BLaER1 treated with 17β-estradiol and CSF1 and Interleukin-3, amounts not matched to agents 10 nM and 100 nM (cell line): ENCODE measurements at regions not wholly inside any gene's neighbourhood (a gene's known extent, or its start where the extent isn't known, plus 50 kb on each side); places are given as distances from the start of the nearest gene placed in this dataset.

ENCODE experiments used
- H3K27ac ChIP-seq, 11 experiments: shearing (Covaris generic); formaldehyde crosslinking; 2 replicates each; pipeline ENCODE4 v1.8.1; 2022
- H3K27me3 ChIP-seq, 11 experiments: shearing (Covaris generic); formaldehyde crosslinking; 2 replicates each; pipeline ENCODE4 v1.8.1; 2022
- H3K36me3 ChIP-seq, 11 experiments: shearing (Covaris generic); formaldehyde crosslinking; 2 replicates each; pipeline ENCODE4 v1.8.1; 2022
- H3K4me1 ChIP-seq, 10 experiments: shearing (Covaris generic); formaldehyde crosslinking; 2 replicates each; pipeline ENCODE4 v1.8.1; 2022
- H3K4me2 ChIP-seq, 11 experiments: shearing (Covaris generic); formaldehyde crosslinking; 2 replicates each; pipeline ENCODE4 v1.8.1; 2022
- H3K4me3 ChIP-seq, 10 experiments: shearing (Covaris generic); formaldehyde crosslinking; 2 replicates each; pipeline ENCODE4 v1.8.1; 2022
- H3K9ac ChIP-seq, 11 experiments: shearing (Covaris generic); formaldehyde crosslinking; 2 replicates each; pipeline ENCODE4 v1.8.1; 2022
- H3K9me3 ChIP-seq, 11 experiments: shearing (Covaris generic); formaldehyde crosslinking; replicated peaks in 1 of 11; 2 replicates each; pipeline ENCODE4 v1.8.1; 2022
- H4K20me1 ChIP-seq, 11 experiments: shearing (Covaris generic); formaldehyde crosslinking; 2 replicates each; pipeline ENCODE4 v1.8.1; 2022
- Cebpa-rat ChIP-seq, 11 experiments: shearing (Covaris generic); IDR thresholded peaks; 2 replicates each; pipeline ENCODE4 v1.8.1; 2022

- H3K27ac ChIP-seq: no peak overlapping the region
- H4K20me1 ChIP-seq: no peaks in the 10 kb centered on the region
- TF ChIP-seq Cebpa-rat (IDR thresholded peaks at IDR 0.05): no peak
- no peaks in the 10 kb centered on the region for H3K9me3 ChIP-seq
- H3K4me2 ChIP-seq: no peak overlapping the region
- H3K36me3 ChIP-seq: no peaks in the 10 kb centered on the region
- no peak overlapping the region for H3K9ac ChIP-seq
- H3K4me1 ChIP-seq: peaks cover 0 to 1% (median 0%) of the 10 kb centered on the region in 10 experiments; a peak in 1 of 20 replicates
- H3K27me3 ChIP-seq: no peaks in the 10 kb centered on the region
- H3K4me3 ChIP-seq: no peak overlapping the region
Measured at GRCh38 chr9:82154573-82154972, 166.0 kb downstream of the SPATA31D1 start.

GRCh38 chr9:82161876-82162275 lies 173.3 kb downstream of the SPATA31D1 start:
- Histone ChIP-seq H3K9ac (no peak overlapping the region), H4K20me1 (no peaks in the 10 kb centered on the region), H3K27me3 (no peaks in the 10 kb centered on the region), H3K4me3 (no peak overlapping the region), H3K9me3 (peaks cover 0 to 6% (median 0%) of the 10 kb centered on the region in 11 experiments; a peak in 1 of 22 replicates), H3K4me2 (no peak overlapping the region), H3K4me1 (no peaks in the 10 kb centered on the region), H3K27ac (no peak overlapping the region), H3K36me3 (no peaks in the 10 kb centered on the region)
- no peak for TF ChIP-seq Cebpa-rat (IDR thresholded peaks at IDR 0.05)

GRCh38 chr9:82164159-82164558 lies 175.6 kb downstream of the SPATA31D1 start:
- no peak for TF ChIP-seq Cebpa-rat (IDR thresholded peaks at IDR 0.05)
- Histone ChIP-seq H3K9me3 (peaks cover 0 to 6% (median 0%) of the 10 kb centered on the region in 11 experiments; a peak in 2 of 22 replicates), H3K27me3 (no peaks in the 10 kb centered on the region), H3K9ac (no peak overlapping the region), H3K36me3 (no peaks in the 10 kb centered on the region), H3K4me2 (no peak overlapping the region), H3K27ac (no peak overlapping the region), H3K4me3 (no peak overlapping the region), H3K4me1 (no peaks in the 10 kb centered on the region), H4K20me1 (no peaks in the 10 kb centered on the region)

- H3K27me3 ChIP-seq: no peaks in the 10 kb centered on the region
- H3K27ac ChIP-seq: no peak overlapping the region
- TF ChIP-seq Cebpa-rat (IDR thresholded peaks at IDR 0.05): no peak
- H3K9ac ChIP-seq: no peak overlapping the region
- no peak overlapping the region for H3K4me2 ChIP-seq
- H3K4me1 ChIP-seq: peaks cover 13 to 21% (median 19%) of the 10 kb centered on the region in 10 experiments
- H3K36me3 ChIP-seq: no peaks in the 10 kb centered on the region
- H3K4me3 ChIP-seq: no peak overlapping the region
- H3K9me3 ChIP-seq: peaks cover 0 to 9% (median 0%) of the 10 kb centered on the region in 11 experiments; a peak in 2 of 22 replicates
- H4K20me1 ChIP-seq: no peaks in the 10 kb centered on the region
Measured at GRCh38 chr9:82167296-82167695, 178.7 kb downstream of the SPATA31D1 start.

GRCh38 chr9:82168585-82168984 lies 180.0 kb downstream of the SPATA31D1 start:
- Histone ChIP-seq H3K4me2 (no peak overlapping the region), H3K4me3 (no peak overlapping the region), H3K9ac (no peak overlapping the region), H3K36me3 (no peaks in the 10 kb centered on the region), H3K27ac (no peak overlapping the region), H3K4me1 (peaks cover 13 to 21% (median 19%) of the 10 kb centered on the region in 10 experiments), H3K9me3 (peaks cover 0 to 9% (median 0%) of the 10 kb centered on the region in 11 experiments; a peak in 2 of 22 replicates), H3K27me3 (no peaks in the 10 kb centered on the region), H4K20me1 (no peaks in the 10 kb centered on the region)
- TF ChIP-seq Cebpa-rat (IDR thresholded peaks at IDR 0.05): no peak

- no peaks in the 10 kb centered on the region for H3K36me3 ChIP-seq
- H3K9ac ChIP-seq: no peak overlapping the region; a peak in 1 of 22 replicates
- H3K4me1 ChIP-seq: peaks cover 13 to 21% (median 19%) of the 10 kb centered on the region in 10 experiments
- H3K4me3 ChIP-seq: no peak overlapping the region
- H3K27ac ChIP-seq: peak overlapping the region in 5 of 11 experiments; percentile 1 to 43 (median 15); a peak in 3 of 22 replicates
- TF ChIP-seq Cebpa-rat (IDR thresholded peaks at IDR 0.05): no peak
- no peaks in the 10 kb centered on the region for H4K20me1 ChIP-seq
- H3K27me3 ChIP-seq: no peaks in the 10 kb centered on the region
- H3K4me2 ChIP-seq: peak overlapping the region; percentile 31 to 73 (median 64); a peak in 21 of 22 replicates
- peaks cover 0 to 9% (median 0%) of the 10 kb centered on the region in 11 experiments; a peak in 2 of 22 replicates for H3K9me3 ChIP-seq
Measured at GRCh38 chr9:82170866-82171265, 182.3 kb downstream of the SPATA31D1 start.

- H3K9me3 ChIP-seq: peaks cover 0 to 9% (median 0%) of the 10 kb centered on the region in 11 experiments; a peak in 2 of 22 replicates
- H3K36me3 ChIP-seq: no peaks in the 10 kb centered on the region
- no peak overlapping the region; a peak in 1 of 22 replicates for H3K27ac ChIP-seq
- no peak overlapping the region for H3K9ac ChIP-seq
- H3K4me3 ChIP-seq: no peak overlapping the region
- peaks cover 13 to 21% (median 19%) of the 10 kb centered on the region in 10 experiments for H3K4me1 ChIP-seq
- H3K4me2 ChIP-seq: peak overlapping the region in 10 of 11 experiments; percentile 31 to 73 (median 62); a peak in 15 of 22 replicates
- no peaks in the 10 kb centered on the region for H3K27me3 ChIP-seq
- TF ChIP-seq Cebpa-rat (IDR thresholded peaks at IDR 0.05): no peak
- no peaks in the 10 kb centered on the region for H4K20me1 ChIP-seq
Measured at GRCh38 chr9:82171271-82171670, 182.7 kb downstream of the SPATA31D1 start.

GRCh38 chr9:82180711-82181110 lies 192.1 kb downstream of the SPATA31D1 start:
- no peak overlapping the region for H3K4me3 ChIP-seq
- peaks cover 0 to 6% (median 0%) of the 10 kb centered on the region in 11 experiments; a peak in 1 of 22 replicates for H3K9me3 ChIP-seq
- no peak overlapping the region for H3K27ac ChIP-seq
- H3K4me1 ChIP-seq: peaks cover 0 to 5% (median 0%) of the 10 kb centered on the region in 10 experiments; a peak in 3 of 20 replicates
- no peak for TF ChIP-seq Cebpa-rat (IDR thresholded peaks at IDR 0.05)
- H3K36me3 ChIP-seq: no peaks in the 10 kb centered on the region
- no peak overlapping the region for H3K4me2 ChIP-seq
- H3K9ac ChIP-seq: no peak overlapping the region
- H3K27me3 ChIP-seq: no peaks in the 10 kb centered on the region
- no peaks in the 10 kb centered on the region for H4K20me1 ChIP-seq

- no peak overlapping the region for H3K27ac ChIP-seq
- no peak overlapping the region for H3K9ac ChIP-seq
- H3K27me3 ChIP-seq: no peaks in the 10 kb centered on the region
Measured at GRCh38 chr9:82183181-82183860, 194.7 kb downstream of the SPATA31D1 start.

More at GRCh38 chr9:82183181-82183860, 194.7 kb downstream of the SPATA31D1 start:
- no peaks in the 10 kb centered on the region for H3K36me3 ChIP-seq
- no peaks in the 10 kb centered on the region for H3K9me3 ChIP-seq
- no peak overlapping the region for H3K4me3 ChIP-seq
- peaks cover 0 to 5% (median 0%) of the 10 kb centered on the region in 10 experiments; a peak in 3 of 20 replicates for H3K4me1 ChIP-seq
- TF ChIP-seq Cebpa-rat (IDR thresholded peaks at IDR 0.05): no peak
- no peaks in the 10 kb centered on the region for H4K20me1 ChIP-seq
- H3K4me2 ChIP-seq: no peak overlapping the region
